HL-60 (cell line): ENCODE measurements at regions not wholly inside any gene's neighbourhood (a gene's known extent, or its start where the extent isn't known, plus 50 kb on each side); places are given as distances from the start of the nearest gene placed in this dataset.

Experiments
- CTCF ChIP-seq: IDR thresholded peaks from one replicate; pipeline ENCODE4 v1.5.1; 2011; ENCODE audit warnings: low read length, control low read depth, inconsistent platforms; ENCODE audit not compliant: insufficient read depth
- GABPA ChIP-seq: IDR thresholded peaks from 2 replicates; pipeline ENCODE4 v1.6.1; 2012; ENCODE audit warnings: low read depth
- POLR2AphosphoS5 ChIP-seq: IDR thresholded peaks from 2 replicates; pipeline ENCODE4 v1.6.1; 2012; ENCODE audit warnings: low read depth
- SPI1 ChIP-seq: IDR thresholded peaks from 2 replicates; pipeline ENCODE4 v1.6.1; 2012; ENCODE audit warnings: low read depth, mild to moderate bottlenecking, borderline replicate concordance
- TF ChIP-seq, protein P1 (sequence below): IDR thresholded peaks from 2 replicates; pipeline ENCODE4 v1.6.1; 2012; ENCODE audit warnings: low read depth; ENCODE audit not compliant: insufficient replicate concordance

- no peak for TF ChIP-seq POLR2AphosphoS5
- TF ChIP-seq, protein P1, sequence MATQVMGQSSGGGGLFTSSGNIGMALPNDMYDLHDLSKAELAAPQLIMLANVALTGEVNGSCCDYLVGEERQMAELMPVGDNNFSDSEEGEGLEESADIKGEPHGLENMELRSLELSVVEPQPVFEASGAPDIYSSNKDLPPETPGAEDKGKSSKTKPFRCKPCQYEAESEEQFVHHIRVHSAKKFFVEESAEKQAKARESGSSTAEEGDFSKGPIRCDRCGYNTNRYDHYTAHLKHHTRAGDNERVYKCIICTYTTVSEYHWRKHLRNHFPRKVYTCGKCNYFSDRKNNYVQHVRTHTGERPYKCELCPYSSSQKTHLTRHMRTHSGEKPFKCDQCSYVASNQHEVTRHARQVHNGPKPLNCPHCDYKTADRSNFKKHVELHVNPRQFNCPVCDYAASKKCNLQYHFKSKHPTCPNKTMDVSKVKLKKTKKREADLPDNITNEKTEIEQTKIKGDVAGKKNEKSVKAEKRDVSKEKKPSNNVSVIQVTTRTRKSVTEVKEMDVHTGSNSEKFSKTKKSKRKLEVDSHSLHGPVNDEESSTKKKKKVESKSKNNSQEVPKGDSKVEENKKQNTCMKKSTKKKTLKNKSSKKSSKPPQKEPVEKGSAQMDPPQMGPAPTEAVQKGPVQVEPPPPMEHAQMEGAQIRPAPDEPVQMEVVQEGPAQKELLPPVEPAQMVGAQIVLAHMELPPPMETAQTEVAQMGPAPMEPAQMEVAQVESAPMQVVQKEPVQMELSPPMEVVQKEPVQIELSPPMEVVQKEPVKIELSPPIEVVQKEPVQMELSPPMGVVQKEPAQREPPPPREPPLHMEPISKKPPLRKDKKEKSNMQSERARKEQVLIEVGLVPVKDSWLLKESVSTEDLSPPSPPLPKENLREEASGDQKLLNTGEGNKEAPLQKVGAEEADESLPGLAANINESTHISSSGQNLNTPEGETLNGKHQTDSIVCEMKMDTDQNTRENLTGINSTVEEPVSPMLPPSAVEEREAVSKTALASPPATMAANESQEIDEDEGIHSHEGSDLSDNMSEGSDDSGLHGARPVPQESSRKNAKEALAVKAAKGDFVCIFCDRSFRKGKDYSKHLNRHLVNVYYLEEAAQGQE = no peak
- TF ChIP-seq CTCF = no peak
- TF ChIP-seq SPI1 = no peak
- no peak for TF ChIP-seq GABPA
These were observed 62.6 kb upstream of the ASAP2 start for GRCh38 chr2:9144046-9144445.
